ENCODE measurements at regions not wholly inside any gene's neighbourhood (a gene's known extent, or its start where the extent isn't known, plus 50 kb on each side); places are given as distances from the start of the nearest gene placed in this dataset.

DNA sequence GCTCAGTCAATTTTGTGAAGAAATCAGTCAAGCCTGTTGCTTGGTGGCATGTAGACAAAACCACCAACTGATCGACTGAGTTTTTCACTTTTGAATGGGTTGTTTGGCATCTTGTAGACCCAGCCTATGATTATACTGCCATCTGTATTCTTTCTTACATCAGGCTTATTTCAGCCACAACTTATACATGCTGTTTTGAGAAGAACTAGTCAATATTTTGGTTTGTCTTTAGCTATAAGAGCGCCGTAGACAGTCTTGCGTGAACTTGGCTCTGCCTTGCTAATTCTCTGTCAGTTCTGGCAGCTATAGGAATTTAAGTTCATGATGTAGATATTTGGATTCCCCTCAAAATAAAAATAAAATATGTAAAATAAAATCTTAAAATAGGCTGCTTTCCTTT is 742.0 kb upstream of the FANCL start:
- TF ChIP-seq POLR2A (IDR thresholded peaks at IDR 0.05), result no peak
- TF ChIP-seq, protein P1, sequence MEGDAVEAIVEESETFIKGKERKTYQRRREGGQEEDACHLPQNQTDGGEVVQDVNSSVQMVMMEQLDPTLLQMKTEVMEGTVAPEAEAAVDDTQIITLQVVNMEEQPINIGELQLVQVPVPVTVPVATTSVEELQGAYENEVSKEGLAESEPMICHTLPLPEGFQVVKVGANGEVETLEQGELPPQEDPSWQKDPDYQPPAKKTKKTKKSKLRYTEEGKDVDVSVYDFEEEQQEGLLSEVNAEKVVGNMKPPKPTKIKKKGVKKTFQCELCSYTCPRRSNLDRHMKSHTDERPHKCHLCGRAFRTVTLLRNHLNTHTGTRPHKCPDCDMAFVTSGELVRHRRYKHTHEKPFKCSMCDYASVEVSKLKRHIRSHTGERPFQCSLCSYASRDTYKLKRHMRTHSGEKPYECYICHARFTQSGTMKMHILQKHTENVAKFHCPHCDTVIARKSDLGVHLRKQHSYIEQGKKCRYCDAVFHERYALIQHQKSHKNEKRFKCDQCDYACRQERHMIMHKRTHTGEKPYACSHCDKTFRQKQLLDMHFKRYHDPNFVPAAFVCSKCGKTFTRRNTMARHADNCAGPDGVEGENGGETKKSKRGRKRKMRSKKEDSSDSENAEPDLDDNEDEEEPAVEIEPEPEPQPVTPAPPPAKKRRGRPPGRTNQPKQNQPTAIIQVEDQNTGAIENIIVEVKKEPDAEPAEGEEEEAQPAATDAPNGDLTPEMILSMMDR (IDR thresholded peaks at IDR 0.05), result no peak
- Histone ChIP-seq H3K36me3 (no peaks in the 10 kb centered on the region), H3K27me3 (no peaks in the 10 kb centered on the region), H3K27ac (no peak overlapping the region), H3K9me3 (no peaks in the 10 kb centered on the region), H3K4me3 (no peak overlapping the region), H3K4me1 (no peaks in the 10 kb centered on the region)
- no peak for DNase-seq

GRCh38 chr2:58981237-58981636 is 740.1 kb upstream of the FANCL start:
- no peak for DNase-seq
- H3K27me3 ChIP-seq, result no peaks in the 10 kb centered on the region
- no peak for TF ChIP-seq POLR2A (IDR thresholded peaks at IDR 0.05)
- TF ChIP-seq, protein P1 (IDR thresholded peaks at IDR 0.05), result no peak
- no peak overlapping the region for H3K4me3 ChIP-seq
- no peaks in the 10 kb centered on the region for H3K4me1 ChIP-seq
- no peaks in the 10 kb centered on the region for H3K36me3 ChIP-seq
- H3K27ac ChIP-seq, result no peak overlapping the region
- H3K9me3 ChIP-seq, result no peaks in the 10 kb centered on the region

- H3K27me3 ChIP-seq, result no peaks in the 10 kb centered on the region
- no peaks in the 10 kb centered on the region for H3K4me1 ChIP-seq
- H3K9me3 ChIP-seq, result no peaks in the 10 kb centered on the region
- no peaks in the 10 kb centered on the region for H3K36me3 ChIP-seq
- TF ChIP-seq POLR2A (IDR thresholded peaks at IDR 0.05), result no peak
- TF ChIP-seq, protein P1 (IDR thresholded peaks at IDR 0.05), result no peak
- DNase-seq, result no peak
- no peak overlapping the region for H3K27ac ChIP-seq
- H3K4me3 ChIP-seq, result no peak overlapping the region
Observed at GRCh38 chr2:58976375-58977071, 735.4 kb upstream of the FANCL start.

DNA sequence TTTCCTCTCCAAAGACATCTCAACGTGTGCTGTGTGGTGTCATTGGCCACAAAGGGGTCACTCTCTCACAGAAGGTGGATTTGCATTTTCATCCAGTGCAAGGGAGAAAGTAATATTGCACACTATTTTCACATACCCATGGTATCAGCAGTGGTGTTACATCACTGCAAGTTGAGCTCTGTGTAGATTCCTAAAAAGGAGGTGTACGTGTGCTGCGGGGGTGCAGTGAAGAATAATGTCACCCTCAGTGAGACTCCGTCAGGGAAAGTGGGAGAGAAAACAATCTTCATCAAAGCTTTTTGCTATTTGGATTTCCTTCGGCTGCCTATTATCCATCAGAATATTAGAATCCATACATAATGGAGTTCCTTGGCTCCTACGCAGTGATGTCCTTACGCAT is 733.8 kb upstream of the FANCL start:
- TF ChIP-seq, protein P1 (IDR thresholded peaks at IDR 0.05), result no peak
- no peak for TF ChIP-seq POLR2A (IDR thresholded peaks at IDR 0.05)
- H3K27ac ChIP-seq, result no peak overlapping the region
- no peak for DNase-seq
- H3K9me3 ChIP-seq, result no peaks in the 10 kb centered on the region
- H3K27me3 ChIP-seq, result no peaks in the 10 kb centered on the region
- H3K36me3 ChIP-seq, result no peaks in the 10 kb centered on the region
- H3K4me1 ChIP-seq, result no peaks in the 10 kb centered on the region
- no peak overlapping the region for H3K4me3 ChIP-seq

GRCh38 chr2:58974426-58974825 is 733.3 kb upstream of the FANCL start:
- Histone ChIP-seq H3K9me3 (no peaks in the 10 kb centered on the region), H3K36me3 (no peaks in the 10 kb centered on the region), H3K27ac (no peak overlapping the region), H3K4me1 (no peaks in the 10 kb centered on the region), H3K4me3 (no peak overlapping the region), H3K27me3 (no peaks in the 10 kb centered on the region)
- DNase-seq, result no peak
- TF ChIP-seq POLR2A (IDR thresholded peaks at IDR 0.05), result no peak
- TF ChIP-seq, protein P1 (IDR thresholded peaks at IDR 0.05), result no peak

All from Peyer's patch (tissue), 4 donors.